Ureter (tissue), 1 donor: ENCODE measurements at regions not wholly inside any gene's neighbourhood (a gene's known extent, or its start where the extent isn't known, plus 50 kb on each side); places are given as distances from the start of the nearest gene placed in this dataset.

Source experiments
- DNase-seq: peaks from one replicate; pipeline ENCODE4 v3.0.0-alpha.2; 2020; ENCODE audit warnings: low spot score
- donor health status: DM: yes; HTN: yes; CAD: no.

DNA sequence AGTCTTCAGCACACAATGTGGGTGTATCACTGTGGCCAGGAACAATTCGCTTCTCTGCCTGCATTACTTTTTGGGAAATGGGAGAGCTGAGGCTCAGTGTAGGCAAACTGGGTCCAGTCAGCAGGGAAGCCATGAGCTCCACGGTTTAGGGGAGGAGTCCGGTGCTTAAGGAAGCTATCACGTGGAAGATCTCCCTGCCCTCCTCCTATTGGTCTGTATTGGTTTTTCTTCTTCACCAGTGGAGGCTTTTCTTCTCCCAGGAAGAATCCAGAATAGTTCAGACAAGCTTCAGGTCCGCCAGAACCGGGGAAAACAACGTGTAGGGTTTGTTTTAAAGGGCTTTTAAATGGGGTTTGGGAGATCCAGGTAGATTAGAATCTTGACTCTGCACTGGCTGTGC, 156.2 kb upstream of the CAMK1G start:
- no peak for DNase-seq

DNA sequence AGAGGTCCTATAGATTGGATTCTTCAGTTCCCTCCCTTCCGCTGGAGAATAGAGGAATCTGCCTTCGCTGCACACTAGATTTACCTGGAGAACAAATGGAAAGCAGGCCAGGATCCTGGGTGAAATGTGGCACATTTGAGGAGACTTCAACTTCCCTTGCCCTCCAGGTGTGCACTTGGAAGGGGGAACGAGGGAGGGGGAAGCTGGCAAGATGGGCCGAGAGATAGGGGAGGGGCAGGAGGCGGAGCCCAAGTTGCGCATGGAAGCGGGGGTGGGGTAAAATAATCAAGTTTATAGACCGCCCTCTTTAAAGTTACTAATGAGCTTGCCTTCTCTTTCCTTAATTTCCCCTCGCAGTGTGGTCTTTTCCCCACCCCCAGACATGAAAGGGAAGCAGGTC, 155.7 kb upstream of the CAMK1G start:
- peak; percentile 58 for DNase-seq

DNA sequence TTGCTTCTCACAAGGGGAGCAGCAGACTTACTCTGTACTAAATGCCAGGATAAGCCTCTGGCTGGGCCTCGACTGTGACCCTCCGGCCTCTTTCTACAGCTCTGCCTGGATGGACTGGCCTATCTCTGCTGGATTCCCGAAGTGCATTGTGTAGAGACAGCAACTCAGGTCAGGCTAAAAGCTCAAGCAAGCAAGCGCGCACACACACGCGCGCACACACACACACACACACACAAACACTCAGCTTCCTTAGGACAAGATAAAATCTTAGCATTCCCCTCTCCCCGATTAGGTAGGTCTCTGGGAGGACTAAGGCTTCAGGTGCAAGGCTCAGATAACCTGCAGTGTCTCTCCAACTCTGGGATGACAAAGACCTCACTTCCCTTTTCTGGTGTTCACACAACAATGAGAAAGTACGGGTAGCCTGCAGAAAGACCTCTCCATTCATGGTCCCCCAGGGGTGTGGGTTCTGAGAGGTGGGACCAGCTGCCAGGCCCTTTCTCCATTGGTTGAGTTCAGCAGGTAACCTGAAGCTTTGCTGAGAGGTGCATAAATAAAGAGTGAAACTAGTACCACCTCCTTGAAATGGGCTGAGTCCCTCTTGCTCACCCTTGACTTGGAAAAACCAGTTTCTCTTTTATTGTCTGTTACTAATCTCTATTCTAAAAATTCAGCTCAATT, 155.1 kb upstream of the CAMK1G start:
- DNase-seq: peak; percentile 79

DNA sequence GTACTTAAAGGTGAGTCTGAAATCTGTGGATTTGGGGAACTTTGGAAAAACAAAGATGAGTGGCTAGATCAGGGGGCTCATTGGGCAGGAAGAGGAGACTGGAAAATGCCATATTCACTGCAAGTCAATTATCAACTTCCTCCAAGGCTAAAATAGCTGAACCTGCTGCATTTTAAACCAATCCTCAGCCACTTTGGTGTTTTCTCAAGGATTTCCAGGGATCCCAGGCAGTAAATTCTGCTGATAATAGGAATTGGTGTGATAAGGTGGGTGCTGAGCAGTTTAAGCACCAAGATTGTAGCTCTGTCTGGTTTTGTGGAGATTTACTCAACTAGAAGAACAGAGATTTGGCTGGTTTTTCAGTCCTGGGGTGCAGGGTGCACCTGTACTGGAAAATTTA, 153.9 kb upstream of the CAMK1G start:
- no peak for DNase-seq

DNA sequence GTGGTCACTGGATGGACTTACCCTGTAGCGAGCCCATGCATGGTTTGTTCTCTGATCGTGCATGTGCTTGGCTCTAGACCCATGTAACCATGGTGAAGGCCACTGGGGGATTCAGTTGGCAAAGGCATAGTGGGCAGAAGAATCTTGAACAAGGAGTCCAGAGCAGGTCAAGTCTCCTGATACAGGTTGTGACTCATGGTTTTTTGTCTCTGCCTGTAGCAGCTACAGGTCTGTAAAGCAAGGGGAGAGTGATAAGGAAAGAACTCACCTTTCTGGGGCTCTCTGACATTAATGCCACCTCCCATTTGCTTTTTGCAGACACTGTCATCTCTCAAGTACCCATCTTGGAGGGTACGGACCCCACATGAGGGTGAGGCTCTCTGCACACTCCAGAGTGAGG, 153.4 kb upstream of the CAMK1G start:
- DNase-seq: no peak

DNA sequence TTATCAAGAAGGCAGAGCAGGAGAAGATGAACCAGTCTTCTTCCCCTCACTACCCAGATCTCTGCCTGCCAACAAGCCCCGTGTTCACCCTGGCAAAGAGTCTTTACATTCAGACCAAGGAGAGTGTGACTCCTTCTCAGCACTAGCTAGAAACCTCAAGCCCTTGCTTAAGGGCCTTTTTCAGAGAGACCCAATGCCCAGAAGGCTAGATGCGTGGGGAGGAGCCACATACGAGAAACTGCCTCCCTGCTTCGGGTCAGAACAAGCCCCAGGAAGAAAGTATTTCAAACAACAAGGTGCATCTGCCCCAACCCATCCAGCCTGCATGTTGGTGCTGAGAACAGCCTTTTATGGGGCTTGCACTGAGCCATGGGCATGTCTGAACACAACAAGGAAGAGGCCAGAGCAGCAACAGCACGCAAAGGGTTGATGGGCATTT, 152.7 kb upstream of the CAMK1G start:
- peak; percentile 86 for DNase-seq

DNA sequence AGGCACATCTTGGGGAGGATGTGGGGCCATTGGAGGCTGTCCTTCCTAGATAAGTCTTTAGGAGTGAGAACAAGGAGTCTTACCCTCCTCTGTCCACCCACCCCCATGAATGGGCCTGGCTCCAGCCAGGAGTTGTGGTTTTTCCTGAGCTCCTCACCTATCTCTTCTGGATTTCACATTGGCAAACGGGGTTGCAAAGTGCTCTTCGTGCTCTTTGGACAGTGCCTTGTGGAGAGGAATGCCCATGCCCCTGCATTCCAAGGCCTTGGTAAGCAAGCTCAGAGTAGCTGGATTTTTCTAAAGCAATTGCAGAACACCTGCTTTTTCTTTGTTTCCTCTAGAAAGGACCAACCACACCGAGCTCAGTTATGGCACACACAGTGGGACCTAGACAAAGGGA, 152.1 kb upstream of the CAMK1G start:
- DNase-seq: no peak

DNA sequence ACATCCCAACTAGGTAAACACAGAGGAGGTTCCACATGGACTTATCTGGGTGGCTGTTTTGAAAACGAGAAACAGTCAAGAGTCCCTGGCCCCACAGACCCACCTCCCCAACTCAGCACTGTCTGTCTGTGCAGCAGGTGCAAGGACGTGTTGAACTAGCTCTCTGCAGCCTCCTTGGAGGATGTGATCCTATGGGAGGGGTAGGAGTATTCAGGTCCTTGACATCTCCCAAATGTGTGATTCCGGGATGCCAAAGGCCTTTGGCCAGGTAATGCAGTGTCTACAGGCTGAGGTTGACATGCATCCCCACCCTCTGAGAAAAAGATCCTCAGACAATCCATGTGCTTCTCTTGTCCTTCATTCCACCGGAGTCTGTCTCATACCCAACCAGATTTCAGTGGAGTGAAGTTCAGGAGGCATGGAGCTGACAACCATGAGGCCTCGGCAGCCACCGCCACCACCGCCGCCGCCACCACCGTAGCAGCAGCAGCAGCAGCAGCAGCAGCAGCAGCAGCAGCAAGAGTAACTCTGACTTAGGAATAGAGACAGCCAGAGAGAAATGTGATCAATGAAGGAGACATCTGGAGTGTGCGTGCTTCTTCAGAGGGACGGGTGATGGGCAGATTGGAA, 151.6 kb upstream of the CAMK1G start:
- DNase-seq: no peak

DNA sequence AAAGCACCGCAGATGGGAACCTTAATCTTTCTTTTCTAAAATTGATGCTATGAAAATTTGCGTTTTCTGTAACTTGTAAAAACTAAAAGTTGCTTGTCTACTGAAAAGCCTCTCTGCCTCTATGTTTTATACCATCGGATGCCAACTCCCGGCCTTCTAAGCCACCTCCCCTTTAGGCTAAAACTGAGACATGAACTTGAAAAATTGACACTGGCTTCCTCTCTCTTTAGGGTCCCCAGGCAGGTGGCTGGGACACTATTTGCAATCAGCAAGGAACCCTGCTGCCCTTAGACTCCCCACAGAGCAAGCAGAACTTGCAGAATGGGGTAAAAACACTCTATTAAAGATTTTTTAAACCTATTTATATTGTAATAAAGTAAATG, 151.1 kb upstream of the CAMK1G start:
- no peak for DNase-seq

DNA sequence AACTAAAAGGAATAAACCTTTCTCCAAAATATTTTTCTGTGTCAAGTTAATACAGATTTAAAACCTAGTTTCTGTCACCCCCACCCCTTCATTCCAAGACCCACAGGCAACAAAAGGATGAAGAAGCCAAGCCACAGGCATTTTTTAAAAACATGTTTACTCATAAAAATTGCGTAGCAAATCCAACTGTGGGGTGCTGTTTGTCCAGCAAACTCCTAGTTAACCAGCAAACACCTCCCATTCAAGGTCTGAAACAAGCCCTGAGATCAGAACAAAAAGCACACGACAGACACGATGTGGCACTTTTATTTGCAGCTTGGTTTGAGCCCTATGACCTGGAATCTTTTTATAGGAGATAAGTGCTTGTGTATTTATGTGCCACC, 149.9 kb upstream of the CAMK1G start:
- DNase-seq: no peak

DNA sequence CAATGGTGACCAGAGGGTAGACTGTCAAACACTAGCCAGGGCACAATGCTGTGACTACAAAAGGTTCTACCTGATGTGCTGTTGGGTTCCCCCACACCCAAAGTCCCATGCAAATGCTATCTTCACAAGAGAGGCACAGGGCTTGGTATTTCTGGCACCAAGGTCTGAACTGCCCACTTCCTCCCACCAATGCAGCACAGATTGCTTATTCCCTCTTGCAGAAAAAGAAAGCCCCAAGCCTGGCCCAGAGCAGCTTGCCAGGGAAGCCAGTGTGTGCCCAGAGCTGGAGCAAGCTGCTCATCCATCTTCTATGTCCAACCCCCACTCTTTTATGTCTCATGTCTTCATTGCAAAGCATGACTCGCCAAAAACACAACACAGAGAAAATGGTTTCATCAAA, 149.4 kb upstream of the CAMK1G start:
- no peak for DNase-seq

DNA sequence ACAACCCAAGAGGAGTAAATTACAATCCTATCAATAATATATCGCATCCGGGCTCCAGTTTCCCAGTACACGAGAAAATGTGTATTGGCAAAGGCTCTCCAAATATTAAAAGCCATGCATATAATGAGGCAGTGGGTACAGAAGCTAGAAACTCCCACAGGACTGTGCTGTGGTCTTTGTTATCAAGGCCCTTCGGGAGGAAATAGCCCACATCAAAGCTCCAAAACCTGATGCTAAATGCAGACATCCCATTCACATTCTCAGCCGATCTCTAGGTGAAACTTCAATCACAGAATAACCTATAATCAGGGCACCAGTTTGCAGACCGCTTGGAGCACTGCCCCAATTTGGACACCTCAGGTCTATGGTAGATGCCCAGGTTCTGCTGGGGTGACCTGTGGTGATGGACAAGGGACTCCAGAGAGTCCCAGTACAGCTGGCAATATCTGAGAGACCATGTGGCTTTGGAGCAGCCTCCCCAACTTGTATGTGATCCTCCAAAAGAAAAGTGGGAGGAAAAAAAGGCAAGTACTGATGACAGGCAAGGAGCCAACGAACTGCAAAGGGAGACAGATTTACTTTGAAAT, 148.8 kb upstream of the CAMK1G start:
- no peak for DNase-seq

DNA sequence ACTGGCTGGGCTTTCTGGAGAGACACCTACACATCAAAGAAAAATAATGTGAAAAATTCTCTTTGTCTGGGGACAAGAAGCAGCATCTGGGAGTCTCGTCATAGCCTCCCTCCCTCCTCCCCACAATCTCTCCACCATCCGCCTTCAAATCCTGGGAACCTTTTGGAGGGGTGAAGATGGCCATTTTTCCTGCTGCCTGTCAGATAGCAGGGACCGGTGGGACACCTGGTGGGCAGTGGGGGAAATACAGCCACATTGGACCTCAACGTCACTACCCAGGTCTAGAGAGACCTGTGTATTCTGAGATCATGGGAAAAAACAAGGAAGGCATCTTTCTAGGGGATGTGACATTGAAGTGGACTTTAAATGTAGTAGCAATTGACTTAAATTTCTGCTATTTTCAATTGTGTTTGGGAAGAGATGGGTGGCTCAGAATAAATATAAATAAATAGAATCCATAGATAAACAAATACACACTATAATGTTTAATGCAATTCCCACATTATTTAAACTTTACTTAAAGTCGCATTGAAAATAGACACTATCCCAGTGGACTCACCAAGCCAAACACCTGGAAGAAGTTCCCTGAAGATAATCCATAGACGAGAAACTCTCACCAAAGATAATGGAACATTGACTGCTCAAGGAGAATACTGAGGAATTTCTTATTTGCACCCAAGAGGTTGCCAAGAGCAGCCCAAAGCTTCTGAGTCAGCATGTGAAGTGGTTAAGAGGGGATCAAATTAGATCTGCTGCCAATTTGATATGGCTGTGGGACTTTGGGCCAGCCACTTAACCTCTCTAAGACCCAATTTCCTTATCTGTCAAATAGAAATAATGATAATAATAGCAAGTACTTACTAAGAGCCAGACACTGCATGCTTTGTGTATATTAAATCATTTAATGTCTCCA, 147.6 kb upstream of the CAMK1G start:
- peak; percentile 78 for DNase-seq

DNA sequence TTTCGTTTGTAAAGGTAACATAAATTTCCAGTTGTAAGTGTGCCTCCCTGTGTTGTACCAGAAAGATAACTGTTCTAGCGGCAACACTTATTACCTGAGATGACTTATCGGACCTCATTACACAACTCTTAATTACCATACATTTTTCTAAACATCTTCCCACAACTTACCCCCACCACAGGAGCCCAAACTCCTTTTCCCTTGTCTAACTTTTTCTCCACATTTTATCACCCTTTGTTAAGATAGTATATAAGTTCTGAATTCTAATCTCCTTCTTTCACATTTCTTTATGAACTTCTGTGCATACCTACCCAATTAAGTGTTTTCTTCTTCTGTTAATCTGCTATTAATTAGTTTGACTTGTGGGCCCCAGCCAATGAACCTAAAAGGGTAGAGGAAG, 143.7 kb upstream of the CAMK1G start:
- no peak for DNase-seq

DNA sequence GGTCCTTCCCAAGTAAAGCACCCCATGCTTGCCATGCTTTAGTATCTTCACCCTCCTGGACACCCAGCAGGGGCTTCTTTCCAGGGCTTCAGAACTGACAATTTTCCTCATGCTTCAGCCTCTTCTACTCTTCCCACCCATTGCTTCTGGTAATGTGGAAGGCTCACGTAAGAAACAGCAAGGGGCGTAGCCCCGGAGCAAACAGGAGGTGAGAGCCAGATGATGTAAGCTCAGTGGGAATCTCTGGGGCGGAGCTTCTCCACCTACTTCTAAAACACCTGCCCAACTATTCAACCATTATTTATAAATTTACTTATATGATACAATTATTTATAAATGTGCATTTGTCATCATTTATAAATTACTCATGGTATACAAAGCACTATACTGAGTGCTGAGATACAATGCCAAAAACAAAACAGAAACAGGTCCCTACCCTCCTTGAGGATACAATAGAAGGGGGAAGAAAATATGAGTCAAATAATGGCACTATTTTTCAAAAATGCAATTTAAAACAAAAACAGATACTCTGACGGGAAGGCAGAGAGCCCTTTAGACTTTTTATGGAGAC, 140.1 kb upstream of the CAMK1G start:
- DNase-seq: no peak

DNA sequence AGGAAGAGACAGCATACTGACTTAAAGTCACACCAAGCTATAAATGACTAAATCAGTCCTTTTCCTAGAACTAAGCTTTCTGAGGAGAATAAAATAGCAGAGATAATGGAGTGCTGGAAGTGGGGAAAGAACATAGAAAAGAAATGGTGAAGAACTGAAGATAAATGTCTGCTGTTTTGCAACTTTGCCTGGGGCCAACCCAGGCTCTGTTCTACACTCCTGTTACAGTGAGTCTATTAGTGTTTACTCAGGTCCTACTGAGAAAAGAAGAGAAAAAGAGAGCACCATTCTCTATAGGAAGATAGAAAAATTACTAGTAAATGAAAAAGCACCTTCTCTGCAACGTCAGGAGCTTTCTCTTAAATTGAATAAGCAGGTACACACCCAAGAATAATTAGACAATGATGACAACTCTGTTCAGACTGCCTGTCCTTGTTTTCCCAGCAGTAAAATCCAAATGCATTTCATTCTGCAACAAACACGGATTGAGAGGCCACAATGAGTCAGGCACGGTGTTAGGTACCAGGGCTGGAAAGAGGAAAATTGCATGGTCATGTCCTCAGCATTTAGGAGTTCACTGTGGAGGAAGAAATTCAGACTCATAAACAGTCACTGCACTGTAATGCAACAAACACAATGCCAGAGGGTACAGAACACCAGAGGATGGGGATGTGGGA, 139.4 kb upstream of the CAMK1G start:
- no peak for DNase-seq

DNA sequence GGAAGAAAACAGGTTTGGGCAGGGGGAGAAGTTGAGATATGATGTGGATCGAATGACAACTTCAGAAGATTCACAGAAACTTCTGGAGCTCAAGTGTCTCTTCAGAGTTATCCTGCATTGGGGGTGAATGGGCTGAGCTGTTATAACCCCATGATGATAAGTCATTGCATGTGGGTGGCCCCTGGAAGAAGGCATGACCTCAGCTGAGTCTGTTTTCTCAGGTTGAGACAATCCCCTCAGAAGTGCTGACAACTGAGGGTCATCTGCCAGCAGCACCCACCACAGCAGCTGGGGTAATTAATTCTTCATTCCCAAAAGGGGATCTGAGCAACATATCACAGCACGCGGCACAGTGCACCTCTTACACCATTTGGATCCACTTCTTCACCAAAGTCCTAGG, 138.6 kb upstream of the CAMK1G start:
- DNase-seq: no peak

DNA sequence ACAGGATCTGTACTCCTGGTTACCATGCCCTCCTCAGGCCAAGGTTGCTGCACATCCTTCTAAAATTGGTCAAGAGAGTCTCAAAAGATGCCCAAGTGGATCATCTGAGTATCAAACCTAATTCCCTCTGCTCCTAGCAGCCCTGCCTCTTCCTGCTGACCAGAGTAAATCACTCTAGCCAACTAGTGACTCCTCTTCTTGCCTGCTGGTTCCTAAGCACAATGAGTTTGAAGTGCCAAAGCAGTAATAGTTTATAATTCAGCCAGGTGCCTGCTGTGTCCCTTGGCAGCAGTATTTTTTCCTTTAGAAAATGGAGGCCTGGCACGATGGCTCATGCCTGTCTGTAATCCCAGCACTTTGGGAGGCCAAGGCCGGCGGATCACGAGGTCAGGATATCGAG, 137.9 kb upstream of the CAMK1G start:
- no peak for DNase-seq

DNA sequence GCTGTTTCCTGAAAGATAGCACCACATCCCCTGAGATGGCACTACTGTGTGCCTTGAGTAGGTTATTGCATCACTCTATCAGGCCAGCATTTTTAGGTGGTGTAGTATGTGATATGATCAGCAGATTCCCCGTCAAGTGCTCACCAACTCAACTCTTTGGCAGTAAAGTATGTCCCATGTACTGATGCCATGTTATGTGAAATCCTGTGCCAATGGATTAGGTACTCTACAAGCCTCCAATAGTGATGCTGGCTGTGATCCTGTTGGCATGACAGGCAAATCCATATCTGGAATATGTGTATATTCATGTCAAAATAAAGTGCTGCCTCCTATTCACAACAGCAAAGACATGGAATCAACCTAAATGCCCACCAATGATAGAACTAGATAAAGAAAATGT, 137.2 kb upstream of the CAMK1G start:
- DNase-seq: no peak

DNA sequence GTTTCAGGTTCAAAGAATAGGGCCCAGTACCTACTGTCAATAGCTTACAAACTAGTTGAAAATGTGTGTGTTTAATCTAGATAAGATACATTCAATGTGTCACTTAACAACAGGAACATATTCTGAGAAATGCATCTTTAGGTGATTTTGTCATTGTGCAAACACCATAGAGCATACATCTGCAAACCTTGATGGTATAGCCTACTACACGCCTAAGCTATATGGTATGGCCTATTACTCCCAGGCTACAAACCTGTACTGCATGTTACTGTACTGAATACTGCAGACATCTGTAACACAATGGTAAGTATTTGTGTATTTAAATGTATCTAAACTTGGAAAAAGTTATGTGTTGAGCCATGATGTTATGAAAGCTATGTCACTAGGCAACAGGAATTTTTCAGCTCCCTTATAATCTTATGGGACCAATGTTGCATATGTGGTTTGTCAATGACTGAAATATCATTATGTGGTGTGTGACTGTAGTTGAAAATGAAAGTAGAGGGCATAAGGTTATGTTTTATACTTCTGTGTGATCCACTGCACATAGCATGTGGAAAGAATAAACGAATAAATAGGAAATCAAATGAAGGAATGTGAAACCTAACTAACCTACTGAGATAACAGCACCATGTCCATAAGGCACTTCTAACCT, 129.0 kb upstream of the CAMK1G start:
- no peak for DNase-seq

DNA sequence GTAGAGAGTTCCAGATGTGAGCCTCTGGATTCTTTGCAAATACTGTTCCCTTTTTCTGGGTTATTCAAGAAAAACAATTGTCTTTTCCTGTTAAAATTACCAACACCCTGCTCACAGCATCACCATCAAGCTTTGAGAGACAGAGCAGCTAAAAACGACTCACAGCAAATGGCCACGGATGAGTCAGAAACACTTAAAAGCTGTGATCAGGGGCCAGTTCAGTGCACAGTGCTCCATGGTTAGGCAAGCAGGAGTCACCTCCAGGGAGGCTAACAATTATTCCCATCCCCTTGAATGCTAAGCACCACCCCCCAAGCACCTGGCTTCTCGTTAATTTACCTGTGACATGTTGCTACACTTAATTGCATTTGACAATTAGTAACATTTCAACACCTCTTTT, 128.4 kb upstream of the CAMK1G start:
- no peak for DNase-seq
